ENCODE measurements at regions not wholly inside any gene's neighbourhood (a gene's known extent, or its start where the extent isn't known, plus 50 kb on each side); places are given as distances from the start of the nearest gene placed in this dataset.

GRCh38 chr15:77846986-77847385 lies 214.3 kb upstream of the LINGO1 start:
- TF ChIP-seq CTCF (IDR thresholded peaks at IDR 0.05; ENCODE audit: insufficient read depth, missing control alignments), result no peak
- FAIRE-seq (no peak), DNase-seq (ENCODE audit: insufficient read length, low spot score) (no peak)

GRCh38 chr15:77846360-77846759 lies 213.6 kb upstream of the LINGO1 start:
- DNase-seq (ENCODE audit: insufficient read length, low spot score) (no peak), FAIRE-seq (no peak)
- no peak for TF ChIP-seq CTCF (IDR thresholded peaks at IDR 0.05; ENCODE audit: insufficient read depth, missing control alignments)

GRCh38 chr15:77844798-77845446 lies 212.2 kb upstream of the LINGO1 start:
- no peak for TF ChIP-seq CTCF (IDR thresholded peaks at IDR 0.05; ENCODE audit: insufficient read depth, missing control alignments)
- FAIRE-seq, result no peak
- no peak for DNase-seq (ENCODE audit: insufficient read length, low spot score)

GRCh38 chr15:77843546-77843945 lies 210.8 kb upstream of the LINGO1 start:
- DNase-seq (ENCODE audit: insufficient read length, low spot score) (no peak), FAIRE-seq (no peak)
- no peak for TF ChIP-seq CTCF (IDR thresholded peaks at IDR 0.05; ENCODE audit: insufficient read depth, missing control alignments)

- FAIRE-seq (no peak), DNase-seq (ENCODE audit: insufficient read length, low spot score) (no peak)
- TF ChIP-seq CTCF (IDR thresholded peaks at IDR 0.05; ENCODE audit: insufficient read depth, missing control alignments), result no peak
Measured at GRCh38 chr15:77840991-77841775, 208.5 kb upstream of the LINGO1 start.

- FAIRE-seq (no peak), DNase-seq (ENCODE audit: insufficient read length, low spot score) (no peak)
- no peak for TF ChIP-seq CTCF (IDR thresholded peaks at IDR 0.05; ENCODE audit: insufficient read depth, missing control alignments)
Measured at GRCh38 chr15:77839970-77840905, 207.5 kb upstream of the LINGO1 start.

All from D721Med (cell line).